PC-3 (cell line): ENCODE measurements at regions not wholly inside any gene's neighbourhood (a gene's known extent, or its start where the extent isn't known, plus 50 kb on each side); places are given as distances from the start of the nearest gene placed in this dataset.

Experiments used
- ATAC-seq: fragments of 200-7000 bp; cut with Tn5 transposase; 2 replicates; pipeline ENCODE4 v1.9.1; 2020; ENCODE audit warnings: mild to moderate bottlenecking, moderate library complexity
- BruUV-seq: library from RNA; stranded (reverse); fragments of 400-500 nt; replicated peaks from 2 replicates; lab custom pipeline; 2021; lab: Mats Ljungman, UMichigan
- CTCF ChIA-PET: fragments of 300-600 bp; sonication (Branson Sonifier 250); formaldehyde crosslinking; loops from one replicate; lab custom pipeline; 2022; ENCODE audit warnings: antibody characterized with exemption; lab: Charles Lee
- POLR2A ChIA-PET: fragments of 300-600 bp; sonication (Branson Sonifier 250); formaldehyde crosslinking; loops from one replicate; lab custom pipeline; 2022; ENCODE audit warnings: antibody characterized with exemption; ENCODE audit not compliant: unreplicated experiment; lab: Charles Lee
- DNase-seq: peaks from one replicate; pipeline ENCODE4 v3.0.0-alpha.2; 2015
- H2AFZ ChIP-seq: fragments of 300-600 bp; sonication (generic); 2 replicates; pipeline ENCODE4 v1.6.0; 2016; ENCODE audit warnings: antibody characterized with exemption, low read length
- H3F3A ChIP-seq: fragments of 300-600 bp; sonication (generic); one replicate; pipeline ENCODE4 v1.6.0; 2017; ENCODE audit warnings: antibody characterized with exemption, low read length, control low read depth, mild to moderate bottlenecking; ENCODE audit not compliant: unreplicated experiment
- H3K27ac ChIP-seq: fragments of 300-600 bp; sonication (generic); 2 replicates; pipeline ENCODE4 v1.5.1; 2016; ENCODE audit warnings: mild to moderate bottlenecking, low read length
- H3K27me3 ChIP-seq: fragments of 300-600 bp; sonication (generic); 2 replicates; pipeline ENCODE4 v1.6.1; 2016; ENCODE audit warnings: low read length, mixed read lengths
- H3K36me3 ChIP-seq: fragments of 300-600 bp; sonication (generic); 2 replicates; pipeline ENCODE4 v1.6.1; 2016; ENCODE audit warnings: low read depth, mixed run types, low read length, mixed read lengths
- H3K4me1 ChIP-seq: fragments of 300-600 bp; sonication (generic); 2 replicates; pipeline ENCODE4 v1.5.1; 2016; ENCODE audit warnings: low read length; ENCODE audit not compliant: insufficient read depth
- H3K4me2 ChIP-seq: fragments of 300-600 bp; sonication (generic); 2 replicates; pipeline ENCODE4 v1.6.0; 2016; ENCODE audit warnings: low read length
- H3K4me3 ChIP-seq: fragments of 300-600 bp; sonication (generic); 2 replicates; pipeline ENCODE4 v1.5.1; 2016; ENCODE audit warnings: mild to moderate bottlenecking, low read length, mixed read lengths
- H3K79me2 ChIP-seq: fragments of 300-600 bp; sonication (generic); 2 replicates; pipeline ENCODE4 v1.6.1; 2017; ENCODE audit warnings: low read length, mixed read lengths
- H3K9ac ChIP-seq: fragments of 300-600 bp; sonication (generic); 2 replicates; pipeline ENCODE4 v1.6.0; 2016; ENCODE audit warnings: mild to moderate bottlenecking, low read length
- H3K9me2 ChIP-seq: fragments of 300-600 bp; sonication (generic); replicated peaks from 2 replicates; pipeline ENCODE4 v1.6.1; 2016; ENCODE audit warnings: mixed run types, low read length, mixed read lengths
- H3K9me3 ChIP-seq: fragments of 300-600 bp; sonication (generic); 2 replicates; pipeline ENCODE4 v1.6.1; 2016; ENCODE audit warnings: low read length, mixed read lengths
- H4K20me1 ChIP-seq: fragments of 300-600 bp; sonication (generic); 2 replicates; pipeline ENCODE4 v1.6.1; 2016; ENCODE audit warnings: low read length, mixed read lengths
- EZH2 ChIP-seq: fragments of 300-600 bp; sonication (generic); IDR thresholded peaks from one replicate; pipeline ENCODE4 v1.6.1; 2017; ENCODE audit warnings: antibody characterized with exemption, mild to moderate bottlenecking, low read length; ENCODE audit not compliant: unreplicated experiment
- EZH2phosphoT487 ChIP-seq: fragments of 300-600 bp; sonication (generic); IDR thresholded peaks from 2 replicates; pipeline ENCODE4 v1.6.1; 2018; ENCODE audit warnings: mild to moderate bottlenecking, antibody characterized with exemption, low read length, borderline replicate concordance
- intact Hi-C: fragments of 100-400 bp; cut with micrococcal nuclease; formaldehyde crosslinking; loops from 2 replicates; pipeline ENCODE4 v1.9.0; 2023
- TF ChIP-seq, protein P1 (sequence below): fragments of 300-600 bp; sonication (generic); conservative IDR thresholded peaks from 2 replicates; pipeline ENCODE4 v1.5.1; 2017; ENCODE audit warnings: antibody characterized with exemption, low read depth, mild to moderate bottlenecking, low read length

DNA sequence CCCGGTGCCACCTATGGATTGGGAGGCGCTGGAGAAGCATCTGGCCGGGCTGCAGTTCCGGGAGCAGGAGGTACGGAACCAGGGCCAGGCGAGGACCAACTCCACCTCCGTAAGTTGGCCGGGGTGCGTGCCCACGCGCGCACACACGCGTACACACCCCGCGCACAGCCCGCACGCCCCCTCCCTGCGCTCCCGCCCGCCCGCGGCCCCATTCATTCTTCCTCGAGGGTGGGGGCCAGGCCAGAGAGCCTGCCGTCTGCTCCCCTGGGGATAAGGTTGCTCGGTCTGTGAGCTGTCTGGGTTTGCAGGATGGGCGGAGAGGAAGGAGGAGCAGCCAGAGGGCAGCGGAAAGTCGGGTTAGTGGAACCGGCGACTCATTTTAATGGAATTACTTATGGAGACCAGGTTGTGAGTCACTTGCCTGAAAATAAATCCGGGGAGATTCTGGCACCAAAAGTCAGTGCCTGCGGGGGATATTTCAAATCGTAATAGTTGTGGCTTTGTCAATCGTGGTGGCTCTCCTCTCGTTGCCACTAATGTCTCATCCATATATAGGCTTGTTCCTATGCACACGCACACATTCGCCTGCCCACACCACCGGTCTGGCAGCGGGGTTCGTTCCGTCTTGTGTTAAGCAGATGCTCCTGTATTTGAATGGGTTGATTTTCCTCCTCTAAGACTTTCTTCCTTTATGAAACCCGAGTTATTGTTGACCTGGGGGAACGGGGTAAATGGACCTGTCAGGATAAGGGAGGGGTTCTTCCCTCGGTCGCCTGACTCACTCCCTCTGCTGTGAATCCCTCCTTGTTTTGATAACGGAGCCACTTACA, 223.4 kb upstream of the IL12A start:
- Histone ChIP-seq H3K79me2 (peaks cover 48% of the 10 kb centered on the region), H3K4me1 (peaks cover 43% of the 10 kb centered on the region)
- DNase-seq: peak; percentile 99

DNA sequence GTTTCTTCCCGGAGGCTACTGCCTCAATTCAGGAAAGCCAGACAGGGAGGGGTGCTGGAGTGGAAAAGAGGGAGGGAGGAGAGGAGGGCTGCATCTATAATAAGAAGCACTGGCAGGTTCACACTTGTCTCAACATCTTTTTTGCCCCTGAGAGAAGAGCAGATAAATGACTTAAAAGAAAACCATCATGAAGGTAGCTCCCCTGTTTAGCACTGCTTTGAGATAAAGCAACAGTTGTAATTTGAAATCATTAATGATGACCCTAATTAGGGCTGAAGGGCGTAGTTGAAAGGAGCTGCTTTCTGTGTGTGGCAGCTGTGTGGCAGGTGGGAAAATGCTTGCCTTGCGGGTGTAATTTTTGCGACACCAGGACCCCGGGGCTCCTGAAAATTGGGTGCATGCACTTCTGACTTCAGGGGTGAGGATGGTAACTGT, 222.8 kb upstream of the IL12A start:
- Histone ChIP-seq H2AFZ (no peak overlapping the region), H3K79me2 (peaks cover 54% of the 10 kb centered on the region)
- no peak for ATAC-seq

More for the DNA sequence above, 223.4 kb upstream of the IL12A start:
- H3K9me3 ChIP-seq: no peaks in the 10 kb centered on the region
- H3K27ac ChIP-seq: peak overlapping the region; percentile 81
- no peaks in the 10 kb centered on the region for H3K9me2 ChIP-seq
- peaks cover 4% of the 10 kb centered on the region; the same call in 1 of the 2 replicates for H3K36me3 ChIP-seq
- CTCF ChIA-PET: interaction anchor here (0.5 to 0.6 kb wide), 3 partner anchors 17 to 217 kb away, joined by 3 to 5 read pairs (median 3); no protein-coding TSS in a partner anchor
- peak overlapping the region; percentile 75 for H3K4me3 ChIP-seq
- BruUV-seq: TSS peak; percentile 62
- intact Hi-C loops: loop anchor here (1.0 to 10.0 kb wide), 8 partner anchors 20 to 600 kb away; no protein-coding TSS in a partner anchor
- H3K4me2 ChIP-seq: peak overlapping the region; percentile 83
- peak; percentile 55 for ATAC-seq
- H4K20me1 ChIP-seq: peaks cover 18% of the 10 kb centered on the region
- TF ChIP-seq, protein P1, sequence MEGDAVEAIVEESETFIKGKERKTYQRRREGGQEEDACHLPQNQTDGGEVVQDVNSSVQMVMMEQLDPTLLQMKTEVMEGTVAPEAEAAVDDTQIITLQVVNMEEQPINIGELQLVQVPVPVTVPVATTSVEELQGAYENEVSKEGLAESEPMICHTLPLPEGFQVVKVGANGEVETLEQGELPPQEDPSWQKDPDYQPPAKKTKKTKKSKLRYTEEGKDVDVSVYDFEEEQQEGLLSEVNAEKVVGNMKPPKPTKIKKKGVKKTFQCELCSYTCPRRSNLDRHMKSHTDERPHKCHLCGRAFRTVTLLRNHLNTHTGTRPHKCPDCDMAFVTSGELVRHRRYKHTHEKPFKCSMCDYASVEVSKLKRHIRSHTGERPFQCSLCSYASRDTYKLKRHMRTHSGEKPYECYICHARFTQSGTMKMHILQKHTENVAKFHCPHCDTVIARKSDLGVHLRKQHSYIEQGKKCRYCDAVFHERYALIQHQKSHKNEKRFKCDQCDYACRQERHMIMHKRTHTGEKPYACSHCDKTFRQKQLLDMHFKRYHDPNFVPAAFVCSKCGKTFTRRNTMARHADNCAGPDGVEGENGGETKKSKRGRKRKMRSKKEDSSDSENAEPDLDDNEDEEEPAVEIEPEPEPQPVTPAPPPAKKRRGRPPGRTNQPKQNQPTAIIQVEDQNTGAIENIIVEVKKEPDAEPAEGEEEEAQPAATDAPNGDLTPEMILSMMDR: no peak
- peak; percentile 87 for TF ChIP-seq EZH2phosphoT487
- peak overlapping the region; percentile 66; the same call in 1 of the 2 replicates for H2AFZ ChIP-seq
- H3K9ac ChIP-seq: peak overlapping the region; percentile 84
- H3F3A ChIP-seq: no peaks in the 10 kb centered on the region
- H3K27me3 ChIP-seq: no peaks in the 10 kb centered on the region
- POLR2A ChIA-PET: interaction anchor here (0.6 to 1.0 kb wide), 5 partner anchors 40 to 600 kb away, joined by 3 to 22 read pairs (median 7); no protein-coding TSS in a partner anchor

More for the DNA sequence above, 222.8 kb upstream of the IL12A start:
- H3K9me2 ChIP-seq: no peaks in the 10 kb centered on the region
- peak overlapping the region; percentile 45 for H3K9ac ChIP-seq
- intact Hi-C loops: loop anchor here (1.0 to 10.0 kb wide), 8 partner anchors 19 to 601 kb away; no protein-coding TSS in a partner anchor
- H3K27me3 ChIP-seq: no peaks in the 10 kb centered on the region
- no TSS peak for BruUV-seq
- peak overlapping the region; percentile 75 for H3K4me3 ChIP-seq
- TF ChIP-seq EZH2phosphoT487 (no peak), EZH2 (no peak)
- TF ChIP-seq, protein P1: no peak
- no peak for DNase-seq
- ChIA-PET POLR2A (no interaction called here), CTCF (interaction anchor here (0.6 to 0.8 kb wide), 3 partner anchors 10 to 217 kb away, joined by 3 to 4 read pairs (median 3); no protein-coding TSS in a partner anchor)
- no peaks in the 10 kb centered on the region for H3K9me3 ChIP-seq
- H3K27ac ChIP-seq: peak overlapping the region; percentile 81
- peak overlapping the region; percentile 83 for H3K4me2 ChIP-seq
- peaks cover 42% of the 10 kb centered on the region for H3K4me1 ChIP-seq
- H3F3A ChIP-seq: no peaks in the 10 kb centered on the region
- H3K36me3 ChIP-seq: peaks cover 4% of the 10 kb centered on the region; the same call in 1 of the 2 replicates
- H4K20me1 ChIP-seq: peaks cover 22% of the 10 kb centered on the region
